GM12878 (cell line): ENCODE measurements at regions not wholly inside any gene's neighbourhood (a gene's known extent, or its start where the extent isn't known, plus 50 kb on each side); places are given as distances from the start of the nearest gene placed in this dataset.

Experiments
- CTCF ChIP-seq, 3 experiments: IDR thresholded peaks in 2 of 3; conservative IDR thresholded peaks in 1 of 3; 2 replicates each; pipeline ENCODE4 v1.5.1; 2011; ENCODE audit warnings: low read depth in 3 of 3, low read length in 3 of 3, mild to moderate bottlenecking in 3 of 3, control low read depth in 2 of 3, moderate library complexity in 2 of 3, inconsistent platforms in 1 of 3, mixed read lengths in 1 of 3; ENCODE audit not compliant: control insufficient read depth in 2 of 3, insufficient read depth in 1 of 3; ENCODE audit errors: extremely low read depth in 1 of 3
- EP300 ChIP-seq, 2 experiments: fragments of 150-350 bp in 1 of 2; IDR thresholded peaks; 2 replicates each; pipeline ENCODE4 v1.6.1; 2011 to 2012; ENCODE audit warnings: low read depth in 2 of 2, low read length in 2 of 2, borderline replicate concordance in 1 of 2, improper control_type of control experiment in 1 of 2, inconsistent platforms in 1 of 2; ENCODE audit not compliant: control insufficient read depth in 1 of 2
- IKZF1 ChIP-seq: fragments of 450-650 bp; conservative IDR thresholded peaks from 2 replicates; pipeline ENCODE4 v1.6.1; 2017; ENCODE audit warnings: antibody characterized with exemption, mild to moderate bottlenecking
- MXI1 ChIP-seq: fragments of 150-350 bp; IDR thresholded peaks from 2 replicates; pipeline ENCODE4 v1.6.1; 2011; ENCODE audit warnings: low read depth, mild to moderate bottlenecking, inconsistent platforms, low read length, improper control_type of control experiment
- MYC ChIP-seq: IDR thresholded peaks from 2 replicates; pipeline ENCODE4 v1.6.1; 2011; ENCODE audit warnings: mild to moderate bottlenecking, low read length, moderate library complexity, inconsistent platforms; ENCODE audit not compliant: insufficient read depth, insufficient replicate concordance, insufficient read length, severe bottlenecking
- POLR2A ChIP-seq: IDR thresholded peaks from 2 replicates; pipeline ENCODE4 v1.6.1; 2011; ENCODE audit warnings: low read depth, mild to moderate bottlenecking, low read length
- YY1 ChIP-seq: IDR thresholded peaks from 2 replicates; pipeline ENCODE4 v1.6.1; 2011; ENCODE audit warnings: low read depth, mild to moderate bottlenecking, low read length
- TF ChIP-seq, protein P1 (sequence below): IDR thresholded peaks from 2 replicates; pipeline ENCODE4 v1.6.1; 2012; ENCODE audit warnings: low read depth, low read length, improper control_type of control experiment
- TF ChIP-seq, protein P2 (sequence below): fragments of 150-350 bp; IDR thresholded peaks from 2 replicates; pipeline ENCODE4 v1.6.1; 2016; ENCODE audit warnings: low read depth, low read length

- TF ChIP-seq, protein P1, sequence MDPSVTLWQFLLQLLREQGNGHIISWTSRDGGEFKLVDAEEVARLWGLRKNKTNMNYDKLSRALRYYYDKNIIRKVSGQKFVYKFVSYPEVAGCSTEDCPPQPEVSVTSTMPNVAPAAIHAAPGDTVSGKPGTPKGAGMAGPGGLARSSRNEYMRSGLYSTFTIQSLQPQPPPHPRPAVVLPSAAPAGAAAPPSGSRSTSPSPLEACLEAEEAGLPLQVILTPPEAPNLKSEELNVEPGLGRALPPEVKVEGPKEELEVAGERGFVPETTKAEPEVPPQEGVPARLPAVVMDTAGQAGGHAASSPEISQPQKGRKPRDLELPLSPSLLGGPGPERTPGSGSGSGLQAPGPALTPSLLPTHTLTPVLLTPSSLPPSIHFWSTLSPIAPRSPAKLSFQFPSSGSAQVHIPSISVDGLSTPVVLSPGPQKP: no peak
- no peak for TF ChIP-seq CTCF (IDR thresholded peaks at IDR 0.05 in 2 of 3, conservative IDR thresholded peaks at IDR 0.05 in 1 of 3; ENCODE audit: control insufficient read depth in 2 of 3, extremely low read depth in 1 of 3, insufficient read depth in 1 of 3, low read depth in 3 of 3, low read length in 3 of 3)
- no peak for TF ChIP-seq POLR2A
- no peak for TF ChIP-seq EP300 (IDR thresholded peaks at IDR 0.05; ENCODE audit: borderline replicate concordance in 1 of 2, control insufficient read depth in 1 of 2, low read depth in 2 of 2, low read length in 2 of 2)
- TF ChIP-seq IKZF1: no peak
- TF ChIP-seq, protein P2, sequence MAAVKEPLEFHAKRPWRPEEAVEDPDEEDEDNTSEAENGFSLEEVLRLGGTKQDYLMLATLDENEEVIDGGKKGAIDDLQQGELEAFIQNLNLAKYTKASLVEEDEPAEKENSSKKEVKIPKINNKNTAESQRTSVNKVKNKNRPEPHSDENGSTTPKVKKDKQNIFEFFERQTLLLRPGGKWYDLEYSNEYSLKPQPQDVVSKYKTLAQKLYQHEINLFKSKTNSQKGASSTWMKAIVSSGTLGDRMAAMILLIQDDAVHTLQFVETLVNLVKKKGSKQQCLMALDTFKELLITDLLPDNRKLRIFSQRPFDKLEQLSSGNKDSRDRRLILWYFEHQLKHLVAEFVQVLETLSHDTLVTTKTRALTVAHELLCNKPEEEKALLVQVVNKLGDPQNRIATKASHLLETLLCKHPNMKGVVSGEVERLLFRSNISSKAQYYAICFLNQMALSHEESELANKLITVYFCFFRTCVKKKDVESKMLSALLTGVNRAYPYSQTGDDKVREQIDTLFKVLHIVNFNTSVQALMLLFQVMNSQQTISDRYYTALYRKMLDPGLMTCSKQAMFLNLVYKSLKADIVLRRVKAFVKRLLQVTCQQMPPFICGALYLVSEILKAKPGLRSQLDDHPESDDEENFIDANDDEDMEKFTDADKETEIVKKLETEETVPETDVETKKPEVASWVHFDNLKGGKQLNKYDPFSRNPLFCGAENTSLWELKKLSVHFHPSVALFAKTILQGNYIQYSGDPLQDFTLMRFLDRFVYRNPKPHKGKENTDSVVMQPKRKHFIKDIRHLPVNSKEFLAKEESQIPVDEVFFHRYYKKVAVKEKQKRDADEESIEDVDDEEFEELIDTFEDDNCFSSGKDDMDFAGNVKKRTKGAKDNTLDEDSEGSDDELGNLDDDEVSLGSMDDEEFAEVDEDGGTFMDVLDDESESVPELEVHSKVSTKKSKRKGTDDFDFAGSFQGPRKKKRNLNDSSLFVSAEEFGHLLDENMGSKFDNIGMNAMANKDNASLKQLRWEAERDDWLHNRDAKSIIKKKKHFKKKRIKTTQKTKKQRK: no peak
- TF ChIP-seq MYC: no peak
- TF ChIP-seq MXI1: no peak
- no peak for TF ChIP-seq YY1
Observed at GRCh38 chrX:94645726-94646125, 971.7 kb downstream of the FAM133A start.
